DOHH2 (cell line): ENCODE measurements at regions not wholly inside any gene's neighbourhood (a gene's known extent, or its start where the extent isn't known, plus 50 kb on each side); places are given as distances from the start of the nearest gene placed in this dataset.

Experiments
- H3F3A ChIP-seq: fragments of 200-600 bp; sonication (generic), shearing (Covaris generic); 2 replicates; pipeline ENCODE4 v1.6.0; 2016; ENCODE audit warnings: antibody characterized with exemption, mild to moderate bottlenecking; ENCODE audit not compliant: control insufficient read depth, insufficient read depth
- H3K27ac ChIP-seq: fragments of 200-600 bp; sonication (generic); 2 replicates; pipeline ENCODE4 v1.5.1; 2014; ENCODE audit warnings: low read depth, mild to moderate bottlenecking, low read length, moderate library complexity
- H3K27me3 ChIP-seq: fragments of 200-600 bp; sonication (generic); 2 replicates; pipeline ENCODE4 v1.6.1; 2014; ENCODE audit warnings: mild to moderate bottlenecking, low read length, mixed read lengths; ENCODE audit not compliant: control insufficient read depth
- H3K36me3 ChIP-seq: fragments of 200-600 bp; sonication (generic); 2 replicates; pipeline ENCODE4 v1.6.1; 2014; ENCODE audit warnings: mild to moderate bottlenecking, low read length, moderate library complexity, mixed read lengths; ENCODE audit not compliant: control insufficient read depth
- H3K4me1 ChIP-seq: fragments of 200-600 bp; sonication (generic); 2 replicates; pipeline ENCODE4 v1.6.1; 2014; ENCODE audit warnings: mild to moderate bottlenecking, low read length, mixed read lengths; ENCODE audit not compliant: control insufficient read depth
- H3K4me2 ChIP-seq: fragments of 200-600 bp; sonication (generic); 2 replicates; pipeline ENCODE4 v1.6.0; 2014; ENCODE audit warnings: mild to moderate bottlenecking, low read length, moderate library complexity
- H3K4me3 ChIP-seq: fragments of 200-600 bp; sonication (generic); 2 replicates; pipeline ENCODE4 v1.5.1; 2014; ENCODE audit warnings: mild to moderate bottlenecking, low read length, mixed read lengths
- H3K79me2 ChIP-seq: fragments of 200-600 bp; sonication (generic); 2 replicates; pipeline ENCODE4 v1.6.1; 2014; ENCODE audit warnings: mild to moderate bottlenecking, low read length, mixed read lengths; ENCODE audit not compliant: control insufficient read depth
- H3K9me2 ChIP-seq: fragments of 200-600 bp; sonication (generic); replicated peaks from 2 replicates; pipeline ENCODE4 v1.6.1; 2014; ENCODE audit warnings: mild to moderate bottlenecking, low read length, mixed read lengths; ENCODE audit not compliant: control insufficient read depth
- H3K9me3 ChIP-seq: fragments of 200-600 bp; sonication (generic); 2 replicates; pipeline ENCODE4 v1.6.1; 2014; ENCODE audit warnings: antibody characterized with exemption, low read length, mixed read lengths; ENCODE audit not compliant: control insufficient read depth, insufficient read depth
- H4K20me1 ChIP-seq: fragments of 200-600 bp; sonication (generic); 2 replicates; pipeline ENCODE4 v1.6.0; 2014; ENCODE audit warnings: low read depth, mild to moderate bottlenecking, antibody characterized with exemption, low read length, moderate library complexity; ENCODE audit not compliant: control insufficient read depth, insufficient read depth
- EZH2phosphoT487 ChIP-seq: fragments of 200-600 bp; sonication (generic); IDR thresholded peaks from 2 replicates; pipeline ENCODE4 v1.6.1; 2017; ENCODE audit warnings: borderline replicate concordance, mild to moderate bottlenecking, antibody characterized with exemption, low read length, moderate library complexity, mixed read lengths
- TF ChIP-seq, protein P1 (sequence below): fragments of 200-600 bp; sonication (generic); IDR thresholded peaks from one replicate; pipeline ENCODE4 v1.5.1; 2014; ENCODE audit warnings: antibody characterized with exemption, mild to moderate bottlenecking, low read depth, low read length; ENCODE audit not compliant: poor library complexity, severe bottlenecking

DNA sequence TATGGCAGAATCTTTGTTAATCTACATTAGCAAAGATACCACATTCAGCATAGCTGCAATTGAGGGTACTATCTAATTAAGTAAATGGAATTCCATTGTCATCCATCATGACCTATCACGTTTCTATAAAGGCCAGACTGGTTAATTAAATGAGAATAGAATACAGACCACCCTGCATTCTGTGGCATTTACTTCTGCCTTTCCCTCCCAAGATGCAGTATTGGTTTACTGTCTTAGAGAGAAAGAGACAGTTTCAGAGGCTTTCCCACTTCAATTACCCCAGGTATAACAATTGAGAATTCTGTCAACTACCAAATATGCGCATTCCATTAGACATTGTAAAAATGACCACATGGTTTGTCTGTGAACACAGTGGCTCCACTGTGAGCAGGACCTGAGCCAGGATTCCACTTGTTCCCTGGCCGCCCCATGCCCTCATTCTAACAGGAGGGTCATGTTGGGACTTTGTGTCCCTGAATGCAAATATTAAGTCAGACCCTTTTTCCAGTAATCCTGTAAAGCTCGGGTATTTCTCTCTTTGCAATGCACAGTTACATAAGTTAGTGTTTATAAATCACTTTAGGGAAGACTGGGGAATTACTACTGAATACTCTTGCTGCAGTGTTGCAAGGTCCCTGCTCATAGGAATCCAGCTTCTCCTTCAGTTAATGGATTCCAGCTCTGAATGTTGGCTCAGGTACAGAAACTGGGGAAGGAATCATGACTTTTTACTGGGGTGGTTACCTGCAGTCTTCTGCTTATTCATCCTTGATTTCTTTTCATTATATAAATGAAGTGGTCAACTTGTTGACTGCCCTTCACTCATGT is 261.0 kb downstream of the PDGFC start:
- TF ChIP-seq, protein P1, sequence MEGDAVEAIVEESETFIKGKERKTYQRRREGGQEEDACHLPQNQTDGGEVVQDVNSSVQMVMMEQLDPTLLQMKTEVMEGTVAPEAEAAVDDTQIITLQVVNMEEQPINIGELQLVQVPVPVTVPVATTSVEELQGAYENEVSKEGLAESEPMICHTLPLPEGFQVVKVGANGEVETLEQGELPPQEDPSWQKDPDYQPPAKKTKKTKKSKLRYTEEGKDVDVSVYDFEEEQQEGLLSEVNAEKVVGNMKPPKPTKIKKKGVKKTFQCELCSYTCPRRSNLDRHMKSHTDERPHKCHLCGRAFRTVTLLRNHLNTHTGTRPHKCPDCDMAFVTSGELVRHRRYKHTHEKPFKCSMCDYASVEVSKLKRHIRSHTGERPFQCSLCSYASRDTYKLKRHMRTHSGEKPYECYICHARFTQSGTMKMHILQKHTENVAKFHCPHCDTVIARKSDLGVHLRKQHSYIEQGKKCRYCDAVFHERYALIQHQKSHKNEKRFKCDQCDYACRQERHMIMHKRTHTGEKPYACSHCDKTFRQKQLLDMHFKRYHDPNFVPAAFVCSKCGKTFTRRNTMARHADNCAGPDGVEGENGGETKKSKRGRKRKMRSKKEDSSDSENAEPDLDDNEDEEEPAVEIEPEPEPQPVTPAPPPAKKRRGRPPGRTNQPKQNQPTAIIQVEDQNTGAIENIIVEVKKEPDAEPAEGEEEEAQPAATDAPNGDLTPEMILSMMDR = no peak
- TF ChIP-seq EZH2phosphoT487 = no peak

DNA sequence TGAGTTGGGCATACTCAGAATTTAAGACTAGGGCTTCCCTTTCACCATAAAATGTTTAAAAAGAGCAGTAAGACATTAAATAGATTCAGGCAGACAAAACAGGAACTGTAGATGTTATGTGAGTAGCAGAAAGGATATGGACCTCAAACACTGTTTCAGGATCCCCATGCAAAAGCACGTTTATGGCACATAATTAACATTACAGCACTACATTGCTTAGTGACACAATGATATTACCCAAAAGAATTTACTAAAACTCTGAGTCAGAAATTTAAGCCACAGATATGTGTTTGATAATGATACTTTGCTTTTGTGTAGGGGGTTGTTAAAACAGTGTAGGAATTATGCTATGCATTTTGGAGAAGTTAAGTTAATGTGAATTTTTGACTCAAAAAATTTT is 266.3 kb downstream of the PDGFC start:
- no peaks in the 10 kb centered on the region for H3K9me3 ChIP-seq
- no peaks in the 10 kb centered on the region for H3K9me2 ChIP-seq
- no peaks in the 10 kb centered on the region for H3K36me3 ChIP-seq
- H3K79me2 ChIP-seq = no peaks in the 10 kb centered on the region
- TF ChIP-seq, protein P1 = no peak
- TF ChIP-seq EZH2phosphoT487 = no peak
- no peaks in the 10 kb centered on the region for H3K4me1 ChIP-seq
- no peak overlapping the region for H3K4me2 ChIP-seq
- H4K20me1 ChIP-seq = no peaks in the 10 kb centered on the region
- no peaks in the 10 kb centered on the region for H3K27me3 ChIP-seq
- no peak overlapping the region for H3K27ac ChIP-seq
- H3F3A ChIP-seq = no peaks in the 10 kb centered on the region
- no peak overlapping the region for H3K4me3 ChIP-seq

More for the DNA sequence above, 261.0 kb downstream of the PDGFC start:
- Histone ChIP-seq H3K27ac (no peak overlapping the region), H3K9me3 (no peaks in the 10 kb centered on the region), H3F3A (no peaks in the 10 kb centered on the region), H3K27me3 (no peaks in the 10 kb centered on the region), H3K4me2 (no peak overlapping the region), H3K4me1 (no peaks in the 10 kb centered on the region), H3K79me2 (no peaks in the 10 kb centered on the region), H3K4me3 (no peak overlapping the region), H3K36me3 (no peaks in the 10 kb centered on the region), H4K20me1 (no peaks in the 10 kb centered on the region), H3K9me2 (no peaks in the 10 kb centered on the region)

DNA sequence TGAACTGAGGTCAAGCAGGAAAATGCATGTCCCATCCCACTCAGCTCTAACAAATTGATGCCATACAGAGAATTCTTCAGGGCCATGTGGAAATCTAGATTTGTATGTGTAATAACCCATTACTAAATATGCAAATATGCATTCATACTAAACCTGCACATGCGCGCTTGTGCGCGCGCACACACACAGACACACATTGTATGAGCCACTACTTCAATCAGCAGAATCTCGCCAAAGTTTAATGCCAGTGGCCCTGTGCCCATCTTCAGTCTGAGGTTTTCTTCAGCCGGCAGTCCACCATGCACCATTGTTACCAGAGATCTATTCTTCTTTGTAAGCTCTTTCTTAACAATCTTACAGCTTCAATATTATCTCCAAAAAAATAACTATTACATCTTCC is 276.4 kb downstream of the PDGFC start:
- TF ChIP-seq, protein P1 = no peak
- TF ChIP-seq EZH2phosphoT487 = no peak
- Histone ChIP-seq H3K9me3 (no peaks in the 10 kb centered on the region), H3K27me3 (no peaks in the 10 kb centered on the region), H3K36me3 (no peaks in the 10 kb centered on the region), H4K20me1 (no peaks in the 10 kb centered on the region), H3K4me2 (no peak overlapping the region), H3K9me2 (no peaks in the 10 kb centered on the region), H3K4me1 (no peaks in the 10 kb centered on the region), H3K27ac (no peak overlapping the region), H3K79me2 (no peaks in the 10 kb centered on the region), H3K4me3 (no peak overlapping the region), H3F3A (no peaks in the 10 kb centered on the region)
